ENCODE measurements at regions not wholly inside any gene's neighbourhood (a gene's known extent, or its start where the extent isn't known, plus 50 kb on each side); places are given as distances from the start of the nearest gene placed in this dataset.

DNA sequence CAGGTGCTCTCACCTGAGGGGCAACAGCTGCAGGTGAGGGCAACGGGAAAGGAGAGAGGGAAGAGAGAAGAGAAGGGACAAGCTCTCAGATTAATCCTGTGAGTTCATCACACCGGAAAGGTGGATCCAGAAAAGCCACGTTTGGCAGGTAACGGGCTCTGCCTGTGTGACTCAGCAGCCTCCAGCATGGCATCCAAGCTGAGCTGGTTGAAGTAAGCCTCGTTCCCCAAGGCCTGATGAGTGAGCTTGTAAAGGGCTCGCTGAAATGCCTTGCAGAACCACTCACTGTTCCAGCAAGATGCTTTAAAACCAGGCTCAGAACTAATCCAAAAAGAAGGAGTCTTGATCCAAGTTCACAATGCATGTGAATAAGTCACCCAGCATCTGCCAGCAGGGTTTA is 206.9 kb upstream of the TMEM45B start:
- Mint-ChIP-seq H3K9me3 (no peaks in the 10 kb centered on the region), H3K27ac (no peak overlapping the region), H3K4me1 (no peaks in the 10 kb centered on the region; a peak in 1 of 4 replicates), H3K27me3 (ENCODE audit: low read depth) (no peaks in the 10 kb centered on the region; the same call in none of the 2 replicates), H3K36me3 (ENCODE audit: insufficient read depth in 1 of 3, low read depth in 3 of 3) (no peaks in the 10 kb centered on the region), H3K4me3 (no peak overlapping the region)
- Histone ChIP-seq H3K14ac (ENCODE audit: insufficient read depth, low read length) (no peak overlapping the region; the same call in 1 of the 2 replicates), H2BK15ac (ENCODE audit: low read depth, low read length) (no peak overlapping the region), H2BK5ac (ENCODE audit: insufficient read length, low read length) (no peak overlapping the region), H4K20me1 (ENCODE audit: control insufficient read depth, insufficient read depth, insufficient read length) (no peaks in the 10 kb centered on the region), H3K27ac (ENCODE audit: insufficient read length, low read depth, low read length) (no peak overlapping the region), H3K56ac (ENCODE audit: insufficient read length, low read depth, low read length) (no peak overlapping the region), H4K8ac (replicated peaks; ENCODE audit: insufficient read length, low read depth, low read length) (no peak overlapping the region), H3K4ac (ENCODE audit: low read depth, low read length) (no peak overlapping the region), H3T11ph (ENCODE audit: low read length) (no peak overlapping the region), H4K91ac (ENCODE audit: insufficient read length, low read depth, low read length) (no peak overlapping the region), H2BK120ac (ENCODE audit: low read depth, low read length, poor library complexity, severe bottlenecking) (no peak overlapping the region), H2BK12ac (ENCODE audit: insufficient read length, low read depth, low read length) (no peak overlapping the region), H2BK20ac (ENCODE audit: low read depth, low read length, poor library complexity, severe bottlenecking) (no peak overlapping the region), H4K5ac (ENCODE audit: insufficient read length, low read depth, low read length) (no peak overlapping the region), H3K23me2 (ENCODE audit: insufficient read length, low read depth, low read length, poor library complexity, severe bottlenecking) (no peaks in the 10 kb centered on the region), H2AK5ac (ENCODE audit: insufficient read length, low read length) (no peak overlapping the region), H3K79me2 (ENCODE audit: insufficient read depth, low read length) (no peaks in the 10 kb centered on the region), H3K9me3 (ENCODE audit: control insufficient read depth, low read depth, low read length) (no peaks in the 10 kb centered on the region), H2AFZ (ENCODE audit: low read length) (no peak overlapping the region), H3K4me1 (ENCODE audit: insufficient read depth, low read length) (no peaks in the 10 kb centered on the region), H3K9ac (ENCODE audit: extremely low read depth, insufficient read length, low read length) (no peak overlapping the region), H3K23ac (ENCODE audit: insufficient read length, low read depth, low read length) (no peak overlapping the region), H3K27me3 (ENCODE audit: insufficient read depth, low read length) (no peaks in the 10 kb centered on the region), H3K18ac (ENCODE audit: insufficient read length, low read depth, low read length) (no peak overlapping the region), H3K4me2 (ENCODE audit: insufficient read depth, insufficient read length, low read length) (no peak overlapping the region), H3K79me1 (ENCODE audit: insufficient read depth, low read depth, low read length, poor library complexity, severe bottlenecking) (no peaks in the 10 kb centered on the region)
- no peak for DNase-seq
- TF ChIP-seq, protein P1, sequence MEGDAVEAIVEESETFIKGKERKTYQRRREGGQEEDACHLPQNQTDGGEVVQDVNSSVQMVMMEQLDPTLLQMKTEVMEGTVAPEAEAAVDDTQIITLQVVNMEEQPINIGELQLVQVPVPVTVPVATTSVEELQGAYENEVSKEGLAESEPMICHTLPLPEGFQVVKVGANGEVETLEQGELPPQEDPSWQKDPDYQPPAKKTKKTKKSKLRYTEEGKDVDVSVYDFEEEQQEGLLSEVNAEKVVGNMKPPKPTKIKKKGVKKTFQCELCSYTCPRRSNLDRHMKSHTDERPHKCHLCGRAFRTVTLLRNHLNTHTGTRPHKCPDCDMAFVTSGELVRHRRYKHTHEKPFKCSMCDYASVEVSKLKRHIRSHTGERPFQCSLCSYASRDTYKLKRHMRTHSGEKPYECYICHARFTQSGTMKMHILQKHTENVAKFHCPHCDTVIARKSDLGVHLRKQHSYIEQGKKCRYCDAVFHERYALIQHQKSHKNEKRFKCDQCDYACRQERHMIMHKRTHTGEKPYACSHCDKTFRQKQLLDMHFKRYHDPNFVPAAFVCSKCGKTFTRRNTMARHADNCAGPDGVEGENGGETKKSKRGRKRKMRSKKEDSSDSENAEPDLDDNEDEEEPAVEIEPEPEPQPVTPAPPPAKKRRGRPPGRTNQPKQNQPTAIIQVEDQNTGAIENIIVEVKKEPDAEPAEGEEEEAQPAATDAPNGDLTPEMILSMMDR (conservative IDR thresholded peaks at IDR 0.05) = no peak
- no CpG with 5 or more reads among the region's 6 CpGs for WGBS (ENCODE audit: extremely low coverage, insufficient read length, low lambda C conversion rate)
